ENCODE measurements at regions not wholly inside any gene's neighbourhood (a gene's known extent, or its start where the extent isn't known, plus 50 kb on each side); places are given as distances from the start of the nearest gene placed in this dataset.

- TF ChIP-seq CTCF (conservative IDR thresholded peaks at IDR 0.05; ENCODE audit: low read depth, low read length), result no peak
- no peak for TF ChIP-seq EZH2 (IDR thresholded peaks at IDR 0.05; ENCODE audit: low read length, unreplicated experiment)
Measured at GRCh38 chr15:47429376-47429775, 287.9 kb upstream of the SEMA6D start.

All from PC-3 (cell line).